ENCODE measurements at regions not wholly inside any gene's neighbourhood (a gene's known extent, or its start where the extent isn't known, plus 50 kb on each side); places are given as distances from the start of the nearest gene placed in this dataset.

GRCh38 chr15:94079459-94079858 lies 151.9 kb upstream of the MCTP2 start:
- TF ChIP-seq, protein P1, sequence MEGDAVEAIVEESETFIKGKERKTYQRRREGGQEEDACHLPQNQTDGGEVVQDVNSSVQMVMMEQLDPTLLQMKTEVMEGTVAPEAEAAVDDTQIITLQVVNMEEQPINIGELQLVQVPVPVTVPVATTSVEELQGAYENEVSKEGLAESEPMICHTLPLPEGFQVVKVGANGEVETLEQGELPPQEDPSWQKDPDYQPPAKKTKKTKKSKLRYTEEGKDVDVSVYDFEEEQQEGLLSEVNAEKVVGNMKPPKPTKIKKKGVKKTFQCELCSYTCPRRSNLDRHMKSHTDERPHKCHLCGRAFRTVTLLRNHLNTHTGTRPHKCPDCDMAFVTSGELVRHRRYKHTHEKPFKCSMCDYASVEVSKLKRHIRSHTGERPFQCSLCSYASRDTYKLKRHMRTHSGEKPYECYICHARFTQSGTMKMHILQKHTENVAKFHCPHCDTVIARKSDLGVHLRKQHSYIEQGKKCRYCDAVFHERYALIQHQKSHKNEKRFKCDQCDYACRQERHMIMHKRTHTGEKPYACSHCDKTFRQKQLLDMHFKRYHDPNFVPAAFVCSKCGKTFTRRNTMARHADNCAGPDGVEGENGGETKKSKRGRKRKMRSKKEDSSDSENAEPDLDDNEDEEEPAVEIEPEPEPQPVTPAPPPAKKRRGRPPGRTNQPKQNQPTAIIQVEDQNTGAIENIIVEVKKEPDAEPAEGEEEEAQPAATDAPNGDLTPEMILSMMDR (IDR thresholded peaks at IDR 0.05 in 4 of 5, conservative IDR thresholded peaks at IDR 0.05 in 1 of 5): no peak
- TF ChIP-seq POLR2A (IDR thresholded peaks at IDR 0.05): no peak

Data from gastrocnemius medialis (tissue), 4 donors.